Upper lobe of left lung (tissue), 4 donors: ENCODE measurements at regions not wholly inside any gene's neighbourhood (a gene's known extent, or its start where the extent isn't known, plus 50 kb on each side); places are given as distances from the start of the nearest gene placed in this dataset.

Experiments used
- CTCF ChIP-seq, 6 experiments: fragments of 450-650 bp in 4 of 6; fragments of 200-600 bp in 2 of 6; sonication (generic) in 2 of 6; IDR thresholded peaks; one replicate each; pipeline ENCODE4 v1.5.1; 2016 to 2019; ENCODE audit warnings: antibody characterized with exemption in 6 of 6
- EP300 ChIP-seq, 4 donors: sonication (generic); formaldehyde crosslinking; IDR thresholded peaks; one replicate each; pipeline ENCODE4 v1.5.1; 2017; ENCODE audit warnings: antibody characterized with exemption in 4 of 4, control low read depth in 2 of 4
- POLR2A ChIP-seq, 4 donors: fragments of 450-650 bp; IDR thresholded peaks; one replicate each; pipeline ENCODE4 v1.5.1; 2016 to 2017; ENCODE audit warnings: antibody characterized with exemption in 4 of 4, mild to moderate bottlenecking in 2 of 4
- POLR2AphosphoS5 ChIP-seq, 2 donors: sonication (generic); formaldehyde crosslinking; IDR thresholded peaks; one replicate each; pipeline ENCODE4 v1.5.1; 2017; ENCODE audit warnings: antibody characterized with exemption in 2 of 2

GRCh38 chr3:145650170-145650569 is 510.8 kb downstream of the PLOD2 start:
- no peak for TF ChIP-seq CTCF (IDR thresholded peaks at IDR 0.05)
- TF ChIP-seq POLR2A (IDR thresholded peaks at IDR 0.05), result no peak
- TF ChIP-seq EP300 (IDR thresholded peaks at IDR 0.05), result no peak
- TF ChIP-seq POLR2AphosphoS5 (IDR thresholded peaks at IDR 0.05), result no peak
